Activated naive CD4-positive, alpha-beta T cell (primary cell): ENCODE measurements at regions not wholly inside any gene's neighbourhood (a gene's known extent, or its start where the extent isn't known, plus 50 kb on each side); places are given as distances from the start of the nearest gene placed in this dataset.
"Not testable (repeated sequence)": the region's sequence is repeated elsewhere in the genome, so short reads cannot be mapped to it uniquely, and the experiment has no call there.

Experiments used
- DNase-seq, 4 experiments: peaks; one replicate each; lab custom pipeline; 2025; lab: John Stamatoyannopoulos, UW

DNA sequence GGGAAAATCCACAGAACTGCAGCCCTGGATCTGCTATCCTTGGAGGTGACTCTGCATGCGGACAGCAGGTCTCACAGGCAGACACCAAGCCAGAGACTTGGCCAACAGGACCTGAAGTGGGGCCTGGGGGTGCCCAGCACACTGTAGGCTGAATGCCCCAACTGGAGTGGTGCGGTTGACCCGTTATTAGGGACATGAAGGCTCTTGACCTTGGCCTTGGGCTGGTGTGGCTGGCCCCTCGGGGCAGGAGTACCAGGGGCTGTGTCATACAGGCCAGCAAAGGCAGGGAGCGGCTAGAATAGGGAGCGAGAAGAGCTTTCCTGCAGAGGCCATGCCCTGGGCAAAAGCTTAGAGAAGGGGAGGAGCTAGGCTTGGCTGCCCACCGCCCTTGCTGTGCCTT lies 153.2 kb upstream of the MVB12B start:
- no peak for DNase-seq

DNA sequence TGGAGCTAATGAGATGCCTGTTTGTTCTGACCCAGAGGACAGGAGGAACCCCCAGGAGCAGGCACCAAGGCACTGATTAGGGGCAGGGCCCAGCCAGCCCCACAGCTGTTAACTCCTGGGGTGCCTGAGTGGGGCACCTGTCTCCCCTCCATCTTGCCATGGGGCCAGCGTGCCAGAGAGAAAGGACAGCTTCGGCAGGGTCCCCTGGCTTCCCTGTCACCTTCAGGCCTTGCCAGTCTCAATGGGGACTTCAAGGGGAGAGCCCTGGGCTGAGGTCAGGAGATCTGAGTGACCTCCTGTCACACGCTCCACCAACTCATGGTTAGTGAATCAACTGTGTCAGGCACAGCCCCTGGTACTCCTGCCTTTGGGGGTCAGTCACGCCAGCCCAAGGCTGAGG lies 152.7 kb upstream of the MVB12B start:
- no peak for DNase-seq

DNA sequence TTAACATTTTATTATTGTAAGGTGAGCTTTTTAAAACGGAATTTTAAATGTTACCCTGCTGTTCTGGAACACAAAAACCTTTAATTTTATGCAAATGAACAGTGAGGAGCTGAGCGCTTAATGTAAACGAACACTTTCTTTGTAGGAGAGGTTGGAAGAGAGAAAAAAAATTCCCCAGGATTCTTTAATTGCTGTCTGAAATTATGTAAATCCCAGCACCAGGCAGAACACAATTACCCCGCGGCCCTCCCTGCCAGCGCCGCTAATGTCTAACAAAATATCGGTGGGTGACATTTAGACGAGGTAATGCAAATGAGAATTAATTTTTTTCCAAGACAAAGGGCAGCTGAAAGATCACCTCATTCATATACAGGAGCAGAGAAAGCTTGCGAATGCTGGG lies 143.4 kb upstream of the MVB12B start:
- no peak for DNase-seq

DNA sequence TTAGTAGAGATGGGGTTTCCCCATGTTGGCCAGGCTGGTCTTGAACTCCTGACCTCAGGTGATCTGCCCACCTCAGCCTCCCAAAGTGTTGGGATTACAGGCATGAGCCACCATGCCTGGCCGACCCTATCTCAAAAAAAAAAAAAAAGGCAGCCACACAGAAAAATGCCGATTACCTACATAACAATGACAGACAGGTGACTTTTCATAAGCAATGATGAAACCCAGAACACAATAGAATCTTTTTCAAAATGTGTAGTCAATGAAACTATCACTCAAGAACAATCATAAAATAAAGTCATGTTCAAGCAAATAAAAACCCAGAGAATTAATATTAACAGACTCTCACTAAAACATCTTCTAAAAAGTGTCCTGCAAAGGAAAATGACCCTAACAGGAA lies 135.6 kb upstream of the MVB12B start:
- DNase-seq = not testable (repeated sequence)

DNA sequence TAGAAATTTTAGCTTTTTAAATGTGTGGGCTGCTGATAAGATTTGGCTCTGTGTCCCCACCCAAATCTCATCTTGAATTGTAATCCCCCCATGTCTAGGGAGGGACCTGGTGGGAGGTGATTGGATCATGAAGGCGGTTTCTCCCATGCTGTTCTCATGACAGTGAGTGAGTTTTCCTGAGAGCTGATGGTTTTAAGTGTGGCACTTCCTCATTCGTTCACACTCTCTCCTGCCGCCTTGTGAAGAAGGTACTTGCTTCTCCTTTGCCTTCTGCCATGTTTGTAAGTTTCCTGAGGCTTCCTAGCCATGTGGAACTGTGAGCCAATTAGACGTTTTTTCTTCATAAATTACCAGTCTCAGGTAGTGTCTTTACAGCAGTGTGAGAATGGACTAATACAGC lies 127.8 kb upstream of the MVB12B start:
- no peak for DNase-seq

DNA sequence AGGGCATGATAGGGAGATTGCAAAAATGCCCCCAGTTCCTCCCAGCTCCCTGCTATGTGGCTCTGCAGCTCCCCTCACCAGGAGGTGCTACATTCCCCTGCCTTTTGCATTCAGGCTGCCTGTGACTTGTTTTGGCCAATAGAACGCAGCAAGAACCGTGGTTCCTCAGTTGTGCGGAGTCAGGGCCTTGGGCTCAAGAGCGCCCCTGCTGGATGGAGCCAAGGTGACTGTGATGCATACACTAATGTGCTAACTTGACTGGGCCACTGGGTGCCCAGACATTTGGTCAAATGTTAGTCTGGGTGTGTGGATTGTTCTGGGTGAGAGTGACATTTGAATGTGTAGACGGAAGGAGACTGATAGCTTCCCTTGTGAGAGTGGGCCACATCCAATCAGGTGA lies 123.3 kb upstream of the MVB12B start:
- no peak for DNase-seq

DNA sequence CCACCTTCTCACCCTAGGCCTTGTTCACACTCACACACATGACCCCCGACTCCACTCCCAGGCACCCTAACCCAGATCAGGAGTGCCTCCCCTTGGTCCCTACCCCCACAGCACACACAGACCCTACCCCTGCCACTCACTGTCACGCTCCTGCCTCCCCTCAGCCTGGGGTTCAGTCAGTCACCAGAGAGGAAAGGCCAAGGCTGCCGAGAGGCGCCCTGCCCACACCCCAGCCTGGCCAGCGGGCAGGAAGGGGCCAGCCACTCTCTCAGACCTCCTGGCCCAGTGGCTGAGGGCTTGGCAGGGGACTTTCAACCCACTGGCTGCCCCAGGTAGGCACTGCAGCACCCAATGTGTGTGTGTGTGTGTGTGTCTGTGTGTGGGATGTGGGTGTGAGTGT lies 122.4 kb upstream of the MVB12B start:
- DNase-seq = no peak

DNA sequence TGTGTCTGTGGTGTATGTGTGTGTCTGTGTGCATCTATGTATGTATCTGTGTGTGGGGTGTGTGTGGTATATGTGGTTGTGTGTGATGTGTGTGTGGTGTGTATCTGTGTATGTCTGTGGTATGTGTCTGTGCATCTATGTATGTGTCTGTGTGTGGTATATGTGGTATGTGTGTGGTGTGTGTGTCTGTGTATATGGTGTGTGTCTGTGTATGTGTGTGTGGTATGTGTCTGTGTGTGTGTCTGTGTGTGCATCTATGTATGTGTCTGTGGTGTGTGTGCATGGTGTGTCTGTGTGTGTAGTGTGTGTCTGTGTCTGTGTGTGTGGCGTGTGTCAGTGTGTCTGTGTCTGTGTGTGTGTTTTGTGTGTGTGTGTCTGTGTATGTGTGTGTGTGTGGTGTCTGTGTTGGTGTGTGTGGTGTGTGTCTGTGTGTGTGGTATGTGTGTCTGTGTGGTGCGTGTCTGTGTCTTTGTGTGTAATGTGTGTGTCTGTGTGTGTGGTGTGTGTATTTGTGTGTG lies 121.9 kb upstream of the MVB12B start:
- no peak for DNase-seq

DNA sequence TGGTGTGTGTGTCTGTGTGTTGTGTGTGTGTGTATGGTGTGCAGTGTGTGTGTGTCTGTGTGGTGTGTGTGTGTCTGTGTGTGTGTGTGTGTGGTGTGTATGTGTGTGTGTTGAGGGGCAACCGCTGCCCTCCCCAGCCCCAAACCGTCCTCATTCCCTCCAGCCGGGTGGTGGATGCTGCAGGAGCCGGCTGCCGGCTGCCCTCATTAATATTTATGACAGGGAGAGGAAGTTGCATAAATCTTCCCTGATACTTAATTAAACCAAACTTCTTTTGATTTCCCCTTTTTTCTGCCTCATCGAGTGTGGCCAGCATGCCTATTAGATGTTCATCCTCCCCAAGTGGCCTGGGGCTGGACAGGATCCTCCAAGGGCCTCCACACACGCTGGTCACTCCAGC lies 121.4 kb upstream of the MVB12B start:
- no peak for DNase-seq

DNA sequence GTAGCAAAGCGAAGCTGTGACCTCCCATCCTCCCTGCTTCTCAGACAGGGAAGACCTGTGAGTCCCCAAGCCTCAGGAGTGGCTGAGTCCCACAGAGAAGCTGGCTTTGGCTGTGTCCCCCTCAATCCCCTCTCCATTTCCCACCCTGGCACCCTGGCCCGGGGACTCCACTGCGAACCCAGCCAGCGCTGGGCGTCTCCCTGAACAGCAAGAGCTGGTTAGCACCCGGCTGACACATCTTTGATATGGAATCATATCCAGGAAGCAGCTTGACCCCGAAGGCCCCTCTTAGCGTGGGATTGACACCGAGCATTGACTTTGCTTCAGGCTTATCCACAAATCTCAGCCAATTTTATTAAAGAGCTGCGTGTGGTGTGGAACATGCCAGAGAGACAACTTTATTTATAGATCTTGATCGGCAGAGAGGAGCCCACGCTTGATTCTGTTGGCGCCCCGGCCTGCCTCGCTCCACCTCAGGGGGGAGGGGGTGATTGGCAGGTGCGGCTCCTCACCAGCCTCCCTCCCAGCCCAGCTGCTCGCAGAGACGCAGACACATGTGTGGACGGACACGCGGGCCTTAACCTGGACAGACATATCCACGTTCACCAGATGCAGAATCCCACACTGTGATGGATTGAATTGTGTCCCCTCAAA lies 120.7 kb upstream of the MVB12B start:
- no peak for DNase-seq

DNA sequence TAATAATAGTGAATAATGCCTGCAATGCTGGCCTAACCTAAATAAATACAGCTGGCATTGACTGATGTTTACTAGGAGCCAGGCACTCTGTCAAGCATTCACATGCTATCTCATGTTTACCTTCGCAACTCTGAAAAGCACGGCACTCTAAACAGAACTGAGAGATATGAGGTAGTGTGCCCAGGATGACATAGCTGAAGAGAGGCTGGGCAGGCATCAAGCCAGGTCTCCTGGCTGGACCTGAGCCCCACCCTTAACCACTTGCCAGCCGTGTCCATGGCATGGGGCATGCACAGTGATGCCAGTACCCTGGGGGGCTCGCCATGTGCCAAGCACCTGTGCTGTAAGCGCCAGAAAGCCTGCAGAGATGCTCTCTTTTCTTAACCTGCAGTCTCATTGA lies 119.4 kb upstream of the MVB12B start:
- no peak for DNase-seq

DNA sequence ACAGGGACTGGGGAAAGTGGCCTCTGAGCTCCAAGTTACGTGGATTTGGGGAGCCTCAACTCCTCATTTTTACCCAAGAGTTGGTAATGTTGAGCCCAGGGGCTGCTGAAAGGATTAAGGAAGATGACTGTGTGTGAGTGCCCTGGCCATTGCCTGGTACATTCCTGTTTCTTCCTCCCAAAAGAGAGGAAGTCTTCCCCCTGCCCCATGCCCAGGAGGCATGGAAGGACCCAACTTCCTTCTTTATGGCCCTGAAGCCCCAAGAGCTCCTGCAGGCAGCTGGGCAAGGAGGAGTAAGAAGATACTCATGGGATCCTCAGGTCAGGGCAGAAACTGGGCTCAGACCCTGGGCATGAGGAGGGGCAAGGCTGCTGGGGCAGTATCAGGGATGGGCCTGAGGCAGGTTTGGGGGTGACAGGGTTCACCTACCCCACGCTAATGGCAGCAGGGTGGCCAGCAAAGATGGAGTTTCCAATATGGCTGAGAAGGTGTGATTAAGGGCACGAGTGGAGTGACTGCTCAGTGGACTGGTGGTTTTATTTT lies 118.3 kb upstream of the MVB12B start:
- no peak for DNase-seq

DNA sequence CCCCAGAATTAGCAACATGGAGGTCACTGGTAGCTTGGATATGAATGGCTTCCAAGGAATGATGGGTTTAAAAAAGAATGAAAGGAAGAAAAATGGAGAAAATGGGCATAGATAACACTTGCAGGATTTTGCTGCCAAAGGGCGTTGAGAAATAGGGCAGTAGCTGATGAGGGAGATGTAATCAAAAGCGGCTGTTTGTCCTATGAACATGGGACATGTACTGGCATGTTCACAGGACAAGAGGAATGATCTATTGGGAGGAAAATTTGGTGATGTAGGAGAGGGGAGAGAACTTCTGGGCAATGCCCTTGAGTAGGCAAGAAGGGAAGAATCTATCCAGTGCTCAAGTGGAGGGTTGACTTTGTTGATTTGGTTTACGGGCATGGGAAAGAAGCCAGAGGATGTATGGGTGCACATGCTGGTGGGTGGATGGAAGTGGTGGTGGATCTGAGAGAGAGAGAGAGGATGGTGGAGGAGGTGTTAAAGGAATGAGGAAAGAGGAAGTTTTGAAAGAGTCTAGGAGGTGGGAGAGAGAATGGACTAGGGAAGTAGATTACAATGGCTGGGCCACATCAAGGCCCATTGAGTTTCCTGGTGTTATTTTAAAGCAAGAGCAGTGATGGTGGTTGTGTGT lies 115.1 kb upstream of the MVB12B start:
- no peak for DNase-seq

DNA sequence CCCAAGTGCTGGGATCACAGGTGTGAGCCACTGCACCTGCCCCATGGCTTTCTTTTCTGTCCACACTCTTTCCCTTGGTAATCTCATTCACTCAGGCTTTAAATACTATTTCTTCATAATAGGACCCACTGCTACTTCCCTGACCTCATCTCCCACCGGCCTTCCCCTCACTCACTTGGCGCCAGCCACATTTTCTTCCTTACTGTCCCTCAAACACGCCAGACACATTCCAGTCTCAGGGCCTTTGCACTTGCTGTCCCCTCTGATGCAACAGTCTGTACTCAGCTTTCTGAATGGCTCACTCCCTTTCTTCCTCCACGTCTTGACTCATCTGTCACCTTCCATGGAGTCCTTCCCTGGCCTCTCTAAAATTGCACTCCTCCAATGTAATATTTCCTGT lies 111.1 kb upstream of the MVB12B start:
- no peak for DNase-seq

DNA sequence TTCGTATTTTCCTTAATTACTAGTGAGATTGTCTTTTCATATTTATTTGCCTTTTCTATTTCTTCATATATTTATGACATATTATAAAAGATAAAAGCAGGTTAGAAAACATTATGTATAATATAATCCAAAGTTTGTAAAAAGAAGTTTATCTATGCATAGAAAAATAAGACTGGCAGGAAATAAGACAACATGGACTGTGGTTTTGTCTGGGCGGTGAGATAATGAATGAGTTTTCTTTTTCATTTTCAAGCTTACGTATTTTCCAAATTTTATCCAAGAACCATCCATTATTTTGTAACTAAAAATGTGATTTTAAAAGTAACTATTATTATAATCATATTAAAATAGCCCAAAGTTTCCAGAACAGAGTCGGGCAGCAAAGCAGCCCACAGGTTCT lies 109.8 kb upstream of the MVB12B start:
- DNase-seq = no peak

DNA sequence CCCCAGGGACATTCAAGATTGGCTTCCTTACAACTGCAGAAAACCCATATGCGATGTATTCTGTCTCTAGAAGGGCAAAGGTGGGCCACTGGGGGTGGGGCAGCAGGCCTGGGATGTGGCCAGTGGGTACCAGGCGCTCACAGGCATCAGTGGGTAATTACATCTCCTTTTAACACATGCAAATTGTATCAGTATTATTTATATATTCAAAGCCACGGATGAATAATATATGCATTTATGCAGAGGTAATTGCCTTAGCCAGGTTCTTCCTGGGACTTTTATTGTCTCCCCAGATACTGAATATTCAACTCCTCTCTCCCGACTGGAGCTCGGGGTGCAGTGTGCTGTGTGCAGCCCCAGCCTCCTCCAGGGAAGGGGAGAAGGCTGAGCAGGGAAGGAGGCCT lies 109.4 kb upstream of the MVB12B start:
- DNase-seq = no peak

DNA sequence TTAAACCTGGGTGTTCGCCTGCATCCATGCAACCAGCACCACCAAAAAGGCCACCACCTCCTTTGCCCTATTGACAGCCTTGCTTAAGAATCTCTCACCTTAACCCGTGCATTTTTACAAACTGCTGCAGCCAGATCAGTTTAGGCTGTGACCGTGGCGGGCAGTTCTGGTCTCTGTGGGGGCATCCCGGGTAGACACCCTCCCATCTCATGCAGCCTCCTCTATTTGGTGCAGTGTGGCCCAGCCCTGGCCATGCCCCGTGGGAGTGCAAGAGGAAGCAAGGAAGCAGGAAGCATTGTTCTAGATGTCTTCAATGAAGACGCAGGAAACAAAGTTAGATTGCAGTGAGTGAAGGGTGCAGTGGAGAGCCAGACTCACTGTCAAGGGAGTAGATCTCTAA lies 108.8 kb upstream of the MVB12B start:
- DNase-seq = no peak

DNA sequence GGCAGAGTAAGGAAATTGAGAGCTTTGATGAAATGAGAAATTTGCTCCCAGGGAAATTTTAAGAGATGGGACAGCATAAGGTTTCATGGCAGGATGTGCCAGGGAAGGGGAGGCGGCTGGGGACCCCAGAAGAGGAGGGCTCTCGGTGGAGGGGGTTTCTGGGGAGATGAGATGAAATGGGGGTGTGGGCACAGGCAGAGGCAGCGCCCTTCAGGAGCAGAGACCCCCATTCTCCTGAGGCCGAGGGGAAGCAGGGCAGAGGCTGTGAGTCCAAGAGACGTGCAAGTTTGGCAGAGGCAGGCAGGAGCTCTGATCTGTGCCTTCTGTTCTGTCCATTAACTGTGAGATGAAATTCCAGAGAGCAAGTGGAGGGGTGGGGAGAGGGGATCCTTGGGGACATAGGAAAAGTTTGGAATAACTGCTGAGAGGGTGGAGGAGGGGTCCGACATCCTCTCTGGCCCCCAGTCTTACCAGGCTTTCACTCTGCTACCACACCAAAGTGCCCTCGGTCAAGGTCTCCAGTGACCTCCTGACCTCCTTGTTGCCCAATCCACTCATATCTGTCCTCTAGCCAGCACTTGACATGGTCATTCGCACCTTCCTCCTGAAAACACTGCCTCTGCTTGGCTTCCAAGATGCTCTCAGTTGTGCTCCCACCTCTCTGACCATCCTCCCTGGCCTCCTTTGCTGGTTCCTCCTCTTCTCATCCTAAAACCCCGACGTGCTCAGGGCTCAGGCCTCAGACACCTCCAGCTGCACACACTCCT lies 108.1 kb upstream of the MVB12B start:
- DNase-seq = no peak

DNA sequence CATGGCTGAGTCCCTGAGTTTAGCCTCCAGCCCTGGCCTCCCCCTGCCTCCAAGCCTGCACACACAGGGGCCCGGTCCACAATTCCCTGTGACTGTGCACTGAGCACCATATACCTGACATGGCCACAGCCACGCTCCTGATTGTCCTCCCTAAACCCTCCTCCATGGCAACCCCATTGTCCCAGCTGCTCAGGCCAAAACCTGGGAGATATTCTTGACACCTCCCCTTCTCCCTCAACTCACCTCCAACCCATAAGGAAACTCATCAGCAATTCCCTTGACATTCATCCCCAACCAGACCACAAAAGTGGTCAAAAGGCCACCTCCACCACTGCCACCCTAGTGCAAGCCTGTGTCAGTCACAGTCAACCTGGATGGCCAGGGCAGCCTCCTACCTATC lies 107.5 kb upstream of the MVB12B start:
- DNase-seq = no peak

DNA sequence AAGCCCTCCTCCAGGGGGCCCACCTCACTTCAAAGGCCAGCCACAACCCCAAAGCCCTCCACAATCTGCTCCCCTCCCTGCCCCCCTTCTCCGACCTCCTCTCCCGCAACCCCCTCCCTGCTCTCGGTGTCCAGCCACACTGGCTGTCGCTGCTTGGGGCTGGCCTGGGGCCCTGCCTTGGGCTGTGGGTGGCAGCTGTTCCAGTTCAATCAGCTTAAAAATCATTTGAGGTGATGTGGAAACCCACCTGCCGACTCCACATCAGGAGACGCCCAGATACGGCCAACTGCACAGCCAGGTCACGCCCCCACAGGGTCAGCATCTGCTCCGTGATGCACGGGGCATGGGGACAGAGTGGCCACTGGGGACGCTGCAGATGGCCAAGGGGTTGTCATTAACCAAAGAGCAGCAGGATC lies 107.0 kb upstream of the MVB12B start:
- DNase-seq = no peak

DNA sequence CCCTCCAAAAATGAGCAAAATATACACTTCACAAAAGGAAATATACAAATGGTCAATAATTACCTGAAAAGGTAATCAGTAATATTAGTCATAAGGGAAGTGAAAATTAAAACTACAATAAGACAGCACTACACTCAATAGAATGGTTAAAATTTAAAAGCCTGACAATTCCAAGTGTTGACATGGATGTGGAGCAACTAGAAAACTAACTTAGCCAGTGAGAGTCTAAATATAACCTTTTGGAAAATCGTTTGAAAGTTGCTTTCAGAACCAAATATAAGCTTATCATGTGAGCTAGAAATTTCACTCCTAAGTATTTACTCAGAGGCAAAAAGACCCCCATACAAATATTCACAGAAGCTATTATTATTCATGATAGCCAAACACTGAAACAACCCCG lies 105.1 kb upstream of the MVB12B start:
- DNase-seq = no peak

DNA sequence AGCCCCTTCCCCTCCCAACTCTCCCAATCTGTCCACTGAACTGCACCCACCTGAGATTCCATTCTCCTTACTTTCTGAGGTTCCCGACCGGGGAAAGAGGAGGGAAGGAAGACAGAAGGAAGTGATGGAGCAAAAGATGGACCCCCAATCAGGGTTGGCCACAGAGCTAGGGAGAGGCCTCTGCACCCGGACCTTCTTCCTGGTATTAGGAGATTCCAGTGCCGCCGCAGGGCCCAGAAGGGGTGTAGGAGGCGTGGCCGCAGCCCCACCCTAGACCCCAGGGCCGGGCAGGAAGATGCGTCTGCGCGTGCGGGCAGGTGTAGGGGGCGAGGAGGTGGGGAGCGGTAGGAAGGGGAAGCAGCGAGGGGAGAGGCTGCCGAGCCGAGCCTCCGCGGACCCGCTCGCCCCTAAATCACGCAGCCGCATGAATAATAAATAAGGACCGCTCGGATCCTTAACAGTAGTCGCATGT lies 104.2 kb upstream of the MVB12B start:
- DNase-seq = no peak
